ENCODE measurements at regions not wholly inside any gene's neighbourhood (a gene's known extent, or its start where the extent isn't known, plus 50 kb on each side); places are given as distances from the start of the nearest gene placed in this dataset.

DNA sequence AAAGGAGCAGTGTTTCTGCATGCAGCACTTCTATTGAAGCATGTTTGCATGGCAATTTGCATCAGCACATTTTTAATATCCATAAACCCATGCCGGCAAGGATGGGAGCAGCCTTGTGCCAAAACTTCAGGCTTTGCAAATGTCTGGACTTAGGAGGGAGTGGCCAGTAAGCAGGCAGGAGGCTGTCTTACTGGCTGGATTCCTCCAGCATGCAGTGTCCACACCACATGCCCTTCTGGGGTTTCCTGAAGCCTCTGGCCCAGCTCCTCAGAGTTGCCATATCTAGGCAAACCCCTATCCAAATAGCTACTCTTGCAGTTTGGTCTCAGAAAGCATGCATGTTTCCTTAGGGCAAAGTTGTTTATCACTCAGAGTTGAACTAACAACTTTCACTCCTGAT is 139.1 kb upstream of the MRPS22 start:
- no CpG with 5 or more reads among the region's 1 CpG for WGBS (ENCODE audit: extremely low coverage, insufficient read length, low lambda C conversion rate)
- H3K9me3 Mint-ChIP-seq: no peaks in the 10 kb centered on the region

More for the DNA sequence above, 139.1 kb upstream of the MRPS22 start:
- no peaks in the 10 kb centered on the region for H4K20me1 ChIP-seq (ENCODE audit: control insufficient read depth, insufficient read depth, insufficient read length)
- H2BK5ac ChIP-seq (ENCODE audit: insufficient read length, low read length): no peak overlapping the region
- no peak overlapping the region for H2BK120ac ChIP-seq (ENCODE audit: low read depth, low read length, poor library complexity, severe bottlenecking)
- H3K56ac ChIP-seq (ENCODE audit: insufficient read length, low read depth, low read length): no peak overlapping the region
- no peak overlapping the region for H3K23ac ChIP-seq (ENCODE audit: insufficient read length, low read depth, low read length)
- no peak overlapping the region for H2BK15ac ChIP-seq (ENCODE audit: low read depth, low read length)
- Mint-ChIP-seq H3K4me3 (no peak overlapping the region), H3K36me3 (ENCODE audit: insufficient read depth in 1 of 3, low read depth in 3 of 3) (no peaks in the 10 kb centered on the region), H3K27ac (no peak overlapping the region), H3K4me1 (peaks cover 2 to 3% of the 10 kb centered on the region in 2 experiments), H3K27me3 (ENCODE audit: low read depth) (peaks cover 8% of the 10 kb centered on the region)
- H3K4ac ChIP-seq (ENCODE audit: low read depth, low read length): no peak overlapping the region
- no peaks in the 10 kb centered on the region for H3K4me1 ChIP-seq (ENCODE audit: insufficient read depth, low read length)
- no peak for DNase-seq
- TF ChIP-seq, protein P1, sequence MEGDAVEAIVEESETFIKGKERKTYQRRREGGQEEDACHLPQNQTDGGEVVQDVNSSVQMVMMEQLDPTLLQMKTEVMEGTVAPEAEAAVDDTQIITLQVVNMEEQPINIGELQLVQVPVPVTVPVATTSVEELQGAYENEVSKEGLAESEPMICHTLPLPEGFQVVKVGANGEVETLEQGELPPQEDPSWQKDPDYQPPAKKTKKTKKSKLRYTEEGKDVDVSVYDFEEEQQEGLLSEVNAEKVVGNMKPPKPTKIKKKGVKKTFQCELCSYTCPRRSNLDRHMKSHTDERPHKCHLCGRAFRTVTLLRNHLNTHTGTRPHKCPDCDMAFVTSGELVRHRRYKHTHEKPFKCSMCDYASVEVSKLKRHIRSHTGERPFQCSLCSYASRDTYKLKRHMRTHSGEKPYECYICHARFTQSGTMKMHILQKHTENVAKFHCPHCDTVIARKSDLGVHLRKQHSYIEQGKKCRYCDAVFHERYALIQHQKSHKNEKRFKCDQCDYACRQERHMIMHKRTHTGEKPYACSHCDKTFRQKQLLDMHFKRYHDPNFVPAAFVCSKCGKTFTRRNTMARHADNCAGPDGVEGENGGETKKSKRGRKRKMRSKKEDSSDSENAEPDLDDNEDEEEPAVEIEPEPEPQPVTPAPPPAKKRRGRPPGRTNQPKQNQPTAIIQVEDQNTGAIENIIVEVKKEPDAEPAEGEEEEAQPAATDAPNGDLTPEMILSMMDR (conservative IDR thresholded peaks at IDR 0.05): no peak
- H3K9ac ChIP-seq (ENCODE audit: extremely low read depth, insufficient read length, low read length): no peak overlapping the region
- no peak overlapping the region for H4K8ac ChIP-seq (replicated peaks; ENCODE audit: insufficient read length, low read depth, low read length)
- H2BK20ac ChIP-seq (ENCODE audit: low read depth, low read length, poor library complexity, severe bottlenecking): no peak overlapping the region
- H3K79me2 ChIP-seq (ENCODE audit: insufficient read depth, low read length): no peaks in the 10 kb centered on the region
- no peaks in the 10 kb centered on the region for H3K23me2 ChIP-seq (ENCODE audit: insufficient read length, low read depth, low read length, poor library complexity, severe bottlenecking)
- no peak overlapping the region for H3K18ac ChIP-seq (ENCODE audit: insufficient read length, low read depth, low read length)
- no peak overlapping the region for H4K91ac ChIP-seq (ENCODE audit: insufficient read length, low read depth, low read length)
- no peak overlapping the region for H2AFZ ChIP-seq (ENCODE audit: low read length)
- H3K9me3 ChIP-seq (ENCODE audit: control insufficient read depth, low read depth, low read length): no peaks in the 10 kb centered on the region
- no peak overlapping the region for H3K14ac ChIP-seq (ENCODE audit: insufficient read depth, low read length)
- H3T11ph ChIP-seq (ENCODE audit: low read length): no peak overlapping the region
- no peak overlapping the region for H4K5ac ChIP-seq (ENCODE audit: insufficient read length, low read depth, low read length)
- H3K4me2 ChIP-seq (ENCODE audit: insufficient read depth, insufficient read length, low read length): no peak overlapping the region
- no peak overlapping the region for H2BK12ac ChIP-seq (ENCODE audit: insufficient read length, low read depth, low read length)
- H3K27ac ChIP-seq (ENCODE audit: insufficient read length, low read depth, low read length): no peak overlapping the region
- H2AK5ac ChIP-seq (ENCODE audit: insufficient read length, low read length): no peak overlapping the region
- no peaks in the 10 kb centered on the region for H3K79me1 ChIP-seq (ENCODE audit: insufficient read depth, low read depth, low read length, poor library complexity, severe bottlenecking)
- H3K27me3 ChIP-seq (ENCODE audit: insufficient read depth, low read length): 0 out of 2 replicates have a peak, but pooled peaks cover 2% of the 10 kb centered on the region
